Suprapubic skin (tissue), 4 donors: ENCODE measurements at regions not wholly inside any gene's neighbourhood (a gene's known extent, or its start where the extent isn't known, plus 50 kb on each side); places are given as distances from the start of the nearest gene placed in this dataset.

Source experiments
- DNase-seq, 2 donors: peaks; one replicate each; pipeline ENCODE4 v3.0.0-alpha.2; 2019; ENCODE audit warnings: low spot score in 2 of 2
- H3K27ac ChIP-seq: fragments of 200-600 bp; sonication (generic); one replicate; pipeline ENCODE4 v1.5.1; 2019
- H3K27me3 ChIP-seq: fragments of 200-600 bp; sonication (generic); one replicate; pipeline ENCODE4 v1.5.1; 2019
- H3K36me3 ChIP-seq: fragments of 200-600 bp; sonication (generic); one replicate; pipeline ENCODE4 v1.5.1; 2019
- H3K4me1 ChIP-seq: fragments of 200-600 bp; sonication (generic); one replicate; pipeline ENCODE4 v1.5.1; 2019
- H3K4me3 ChIP-seq: fragments of 200-600 bp; sonication (generic); one replicate; pipeline ENCODE4 v1.5.1; 2019; ENCODE audit warnings: mild to moderate bottlenecking
- H3K9me3 ChIP-seq: fragments of 200-600 bp; sonication (generic); one replicate; pipeline ENCODE4 v1.5.1; 2019
- CTCF ChIP-seq, 2 donors: fragments of 200-600 bp in 1 of 2; fragments of 450-650 bp in 1 of 2; sonication (generic) in 1 of 2; IDR thresholded peaks; one replicate each; pipeline ENCODE4 v1.5.1; 2016 to 2019; ENCODE audit warnings: antibody characterized with exemption in 2 of 2, mild to moderate bottlenecking in 1 of 2, moderate library complexity in 1 of 2
- EP300 ChIP-seq: sonication (generic); formaldehyde crosslinking; IDR thresholded peaks from one replicate; pipeline ENCODE4 v1.6.1; 2017; ENCODE audit warnings: antibody characterized with exemption
- POLR2A ChIP-seq, 2 donors: fragments of 450-650 bp; IDR thresholded peaks; one replicate each; pipeline ENCODE4 v1.6.1; 2017; ENCODE audit warnings: antibody characterized with exemption in 2 of 2, mild to moderate bottlenecking in 2 of 2, moderate library complexity in 2 of 2
- POLR2AphosphoS5 ChIP-seq, 3 donors: sonication (generic); formaldehyde crosslinking; IDR thresholded peaks; one replicate each; pipeline ENCODE4 v1.6.1; 2017; ENCODE audit warnings: antibody characterized with exemption in 3 of 3
- WGBS: methylation state at CpG from one replicate; pipeline ENCODE4 v1.1.5; 2018; 5-methylcytosine and 5-hydroxymethylcytosine counted together

- Histone ChIP-seq H3K4me1 (no peaks in the 10 kb centered on the region), H3K36me3 (no peaks in the 10 kb centered on the region), H3K9me3 (peaks cover 7% of the 10 kb centered on the region), H3K27me3 (no peaks in the 10 kb centered on the region), H3K4me3 (no peak overlapping the region), H3K27ac (no peak overlapping the region)
- WGBS = 28% methylated on average over 3 of the region's 3 CpGs
- DNase-seq = no peak
- TF ChIP-seq POLR2A (IDR thresholded peaks at IDR 0.05) (no peak), POLR2AphosphoS5 (IDR thresholded peaks at IDR 0.05) (no peak), EP300 (no peak), CTCF (IDR thresholded peaks at IDR 0.05) (no peak)
Observed at GRCh38 chr2:4324531-4324930, 621.2 kb downstream of the DCDC2C start.

GRCh38 chr2:4336864-4337263 lies 633.5 kb downstream of the DCDC2C start:
- H3K36me3 ChIP-seq = no peaks in the 10 kb centered on the region
- no peak for DNase-seq
- H3K9me3 ChIP-seq = no peaks in the 10 kb centered on the region
- WGBS = 74% methylated on average over 4 of the region's 4 CpGs
- H3K27me3 ChIP-seq = no peaks in the 10 kb centered on the region
- H3K4me1 ChIP-seq = no peaks in the 10 kb centered on the region
- H3K27ac ChIP-seq = no peak overlapping the region
- no peak overlapping the region for H3K4me3 ChIP-seq
- no peak for TF ChIP-seq POLR2AphosphoS5 (IDR thresholded peaks at IDR 0.05)
- no peak for TF ChIP-seq POLR2A (IDR thresholded peaks at IDR 0.05)
- no peak for TF ChIP-seq CTCF (IDR thresholded peaks at IDR 0.05)
- no peak for TF ChIP-seq EP300

- Histone ChIP-seq H3K4me3 (no peak overlapping the region), H3K36me3 (no peaks in the 10 kb centered on the region), H3K27me3 (no peaks in the 10 kb centered on the region), H3K4me1 (no peaks in the 10 kb centered on the region), H3K9me3 (peaks cover 5% of the 10 kb centered on the region), H3K27ac (no peak overlapping the region)
- TF ChIP-seq EP300 (no peak), POLR2AphosphoS5 (IDR thresholded peaks at IDR 0.05) (no peak), POLR2A (IDR thresholded peaks at IDR 0.05) (no peak), CTCF (IDR thresholded peaks at IDR 0.05) (no peak)
- DNase-seq = no peak
Observed at GRCh38 chr2:4338345-4338744, 635.0 kb downstream of the DCDC2C start.

- Histone ChIP-seq H3K27me3 (no peaks in the 10 kb centered on the region), H3K27ac (no peak overlapping the region), H3K9me3 (peaks cover 5% of the 10 kb centered on the region), H3K4me1 (no peaks in the 10 kb centered on the region), H3K36me3 (no peaks in the 10 kb centered on the region), H3K4me3 (no peak overlapping the region)
- 78% methylated on average over 1 of the region's 1 CpG for WGBS
- TF ChIP-seq POLR2AphosphoS5 (IDR thresholded peaks at IDR 0.05) = no peak
- no peak for TF ChIP-seq CTCF (IDR thresholded peaks at IDR 0.05)
- no peak for TF ChIP-seq POLR2A (IDR thresholded peaks at IDR 0.05)
- no peak for TF ChIP-seq EP300
- DNase-seq = no peak
Observed at GRCh38 chr2:4340536-4340935, 637.2 kb downstream of the DCDC2C start.

- no peak overlapping the region for H3K4me3 ChIP-seq
- WGBS = 31% methylated on average over 1 of the region's 1 CpG
- no peak for DNase-seq
- no peaks in the 10 kb centered on the region for H3K27me3 ChIP-seq
- H3K27ac ChIP-seq = no peak overlapping the region
- H3K9me3 ChIP-seq = peaks cover 11% of the 10 kb centered on the region
- H3K4me1 ChIP-seq = no peaks in the 10 kb centered on the region
- no peaks in the 10 kb centered on the region for H3K36me3 ChIP-seq
- TF ChIP-seq POLR2A (IDR thresholded peaks at IDR 0.05) (no peak), EP300 (no peak), CTCF (IDR thresholded peaks at IDR 0.05) (no peak), POLR2AphosphoS5 (IDR thresholded peaks at IDR 0.05) (no peak)
Observed at GRCh38 chr2:4346628-4347027, 643.3 kb downstream of the DCDC2C start.
